HG02870 (cell line): ENCODE measurements at regions not wholly inside any gene's neighbourhood (a gene's known extent, or its start where the extent isn't known, plus 50 kb on each side); places are given as distances from the start of the nearest gene placed in this dataset.

ENCODE experiments used
- ATAC-seq: cut with Tn5 transposase; IDR thresholded peaks from one replicate; pipeline ENCODE4 v1.9.1; 2021; ENCODE audit warnings: mild to moderate bottlenecking, moderate library complexity; ENCODE audit not compliant: unreplicated experiment

DNA sequence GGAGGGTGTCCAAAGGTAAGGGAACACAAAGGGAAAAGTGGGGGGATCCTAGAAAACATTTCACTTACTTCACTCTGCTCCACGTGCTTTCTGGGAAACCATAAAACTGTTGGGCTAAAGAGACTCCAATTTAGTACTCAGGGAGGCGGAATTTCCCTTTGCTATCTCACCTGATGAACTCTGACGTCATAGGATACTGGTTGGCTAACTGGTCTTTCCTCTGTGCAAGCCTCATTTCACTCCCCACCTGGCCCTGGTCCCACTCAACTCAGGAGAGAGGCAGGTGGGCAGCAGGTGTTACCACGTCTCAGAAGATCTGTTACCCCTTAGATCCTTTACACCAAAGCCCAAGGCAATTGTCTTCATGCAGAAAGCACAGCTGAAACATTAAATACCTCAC is 51.8 kb upstream of the PMAIP1 start:
- peak; percentile 40 for ATAC-seq

DNA sequence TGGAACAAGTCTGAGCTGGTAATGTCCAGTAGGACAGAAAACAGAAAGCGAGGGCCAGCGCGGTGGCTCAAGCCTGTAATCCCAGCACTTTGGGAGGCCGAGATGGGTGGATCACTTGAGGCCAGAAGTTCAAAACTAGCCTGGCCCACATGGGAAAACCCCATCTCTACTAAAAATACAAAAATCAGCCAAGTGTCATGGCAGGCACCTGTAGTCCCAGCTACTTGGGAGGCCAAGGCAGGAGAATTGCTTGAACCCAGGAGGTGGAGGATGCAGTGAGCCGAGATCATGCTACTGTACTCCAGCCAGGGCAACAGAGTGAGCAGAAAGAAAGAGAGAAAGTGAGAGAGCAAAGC is 52.3 kb upstream of the PMAIP1 start:
- peak; percentile 29 for ATAC-seq

DNA sequence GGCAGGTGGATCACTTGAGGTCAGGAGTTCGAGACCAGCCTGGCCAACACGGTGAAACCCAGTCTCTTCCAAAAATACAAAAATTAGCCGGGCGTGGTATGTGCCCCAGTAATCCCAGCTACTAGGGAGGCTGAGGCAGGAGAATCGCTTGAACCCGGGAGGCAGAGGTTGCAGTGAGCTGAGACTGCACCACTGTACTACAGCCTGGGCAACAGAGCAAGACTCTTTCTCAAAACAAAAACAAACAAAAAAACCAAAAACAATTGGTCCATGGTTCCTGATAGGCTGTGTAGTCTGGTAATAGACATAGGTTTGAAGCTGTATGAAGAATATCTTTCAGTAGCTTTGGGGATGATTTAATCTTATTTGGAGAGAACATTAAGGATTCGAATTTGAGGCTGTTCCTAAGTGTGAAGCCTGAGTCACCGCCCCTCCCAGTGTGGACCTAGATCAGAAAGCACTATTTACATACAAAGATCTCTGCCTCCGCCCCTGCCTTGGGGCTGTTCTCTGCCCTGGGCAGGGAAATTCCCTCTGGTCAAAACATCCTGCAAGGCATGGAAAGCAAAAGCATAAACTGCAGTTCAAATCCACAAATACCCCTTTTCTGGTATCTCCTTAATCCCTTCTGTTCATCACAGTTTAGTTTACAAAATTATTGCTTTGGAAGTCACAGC is 52.8 kb upstream of the PMAIP1 start:
- peak; percentile 96 for ATAC-seq

DNA sequence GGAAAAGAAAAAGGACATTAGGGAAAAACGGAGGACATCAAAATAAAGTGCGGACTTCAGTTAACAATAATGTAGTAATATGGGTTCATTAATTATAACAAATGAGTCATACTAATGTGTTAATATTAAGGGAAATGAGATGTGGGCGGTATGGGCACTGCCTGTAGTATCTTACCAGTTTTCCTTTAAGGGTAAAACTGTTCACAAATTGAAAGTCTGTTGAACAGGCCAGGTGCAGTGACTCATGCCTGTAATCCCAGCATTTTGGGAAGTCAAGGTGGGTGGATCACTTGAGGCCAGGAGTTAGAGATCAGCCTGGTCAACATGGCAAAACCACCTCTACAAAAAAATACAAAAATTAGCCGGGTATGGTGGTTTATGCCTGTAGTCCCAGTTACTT is 56.8 kb upstream of the PMAIP1 start:
- no peak for ATAC-seq

DNA sequence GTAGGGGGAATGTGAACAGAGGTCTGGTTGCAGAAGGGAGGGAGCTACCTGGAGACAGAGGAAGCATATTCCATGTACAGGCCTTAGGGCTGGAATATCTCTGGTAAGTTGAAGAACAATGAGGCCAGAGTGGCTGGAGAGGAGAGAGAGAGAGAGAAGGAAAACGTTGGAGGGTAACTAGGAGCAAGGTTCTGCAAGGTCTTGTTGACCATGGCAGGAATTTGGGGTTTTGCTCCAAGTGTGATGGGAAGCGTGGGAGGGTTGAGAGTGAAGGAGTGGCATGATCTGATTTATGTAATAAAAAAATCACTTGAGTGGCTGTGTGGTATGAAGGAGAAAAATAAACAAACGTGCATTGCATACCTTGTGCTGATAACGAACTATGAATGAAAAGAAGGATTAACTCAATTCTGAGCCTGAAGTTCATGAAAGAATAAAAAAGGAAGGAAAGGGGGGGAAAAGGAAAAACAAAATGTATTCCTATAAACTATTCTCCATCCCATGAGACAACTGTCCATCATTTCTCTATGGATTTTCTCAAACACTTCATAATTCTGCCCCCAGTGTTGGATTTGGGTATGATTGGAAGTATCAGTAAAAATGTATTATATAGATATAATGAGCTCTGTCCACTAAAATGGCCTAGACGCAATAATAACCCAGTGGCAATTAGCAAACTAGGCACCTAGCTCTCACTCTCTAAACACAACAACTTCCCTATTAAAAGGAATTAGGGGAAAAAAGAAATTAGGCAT is 59.7 kb upstream of the PMAIP1 start:
- ATAC-seq, result no peak

DNA sequence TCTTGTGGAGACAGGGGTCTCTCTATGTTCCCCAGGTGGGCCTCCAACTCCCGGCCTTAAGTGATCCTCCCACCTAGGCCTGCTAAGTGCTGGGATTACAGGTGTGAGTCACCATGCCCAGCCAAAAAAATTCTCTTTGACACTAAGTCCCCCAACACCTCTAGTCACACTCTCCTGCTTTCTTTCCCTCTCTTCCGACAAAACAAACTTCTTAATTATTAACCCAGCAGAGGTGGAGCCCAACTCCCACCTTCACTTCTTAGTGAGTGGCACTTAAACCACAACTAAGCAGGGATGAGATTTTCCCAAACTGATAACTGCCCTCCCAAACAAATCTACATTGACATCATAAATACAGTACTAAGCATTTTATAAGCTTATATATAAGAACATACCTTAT is 60.5 kb upstream of the PMAIP1 start:
- no peak for ATAC-seq

DNA sequence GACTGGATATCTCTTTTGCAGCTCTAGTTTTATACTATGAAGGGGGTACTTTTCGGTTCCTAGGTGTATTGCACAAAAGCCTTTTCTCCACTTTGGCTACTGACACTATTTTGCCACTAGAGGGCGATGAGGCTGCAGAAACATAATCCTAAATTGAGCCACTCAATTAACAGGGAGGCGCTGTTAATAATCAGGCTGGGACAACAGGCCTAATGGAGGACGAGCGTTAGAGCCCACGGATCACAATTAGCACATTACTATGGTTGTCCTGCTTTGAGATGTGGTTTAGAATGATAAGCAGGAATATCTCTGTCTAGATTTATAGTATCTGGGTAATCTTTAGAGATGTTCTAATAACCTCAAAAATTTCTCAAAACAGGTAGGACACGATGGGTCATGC is 62.2 kb upstream of the PMAIP1 start:
- ATAC-seq, result peak; percentile 40

DNA sequence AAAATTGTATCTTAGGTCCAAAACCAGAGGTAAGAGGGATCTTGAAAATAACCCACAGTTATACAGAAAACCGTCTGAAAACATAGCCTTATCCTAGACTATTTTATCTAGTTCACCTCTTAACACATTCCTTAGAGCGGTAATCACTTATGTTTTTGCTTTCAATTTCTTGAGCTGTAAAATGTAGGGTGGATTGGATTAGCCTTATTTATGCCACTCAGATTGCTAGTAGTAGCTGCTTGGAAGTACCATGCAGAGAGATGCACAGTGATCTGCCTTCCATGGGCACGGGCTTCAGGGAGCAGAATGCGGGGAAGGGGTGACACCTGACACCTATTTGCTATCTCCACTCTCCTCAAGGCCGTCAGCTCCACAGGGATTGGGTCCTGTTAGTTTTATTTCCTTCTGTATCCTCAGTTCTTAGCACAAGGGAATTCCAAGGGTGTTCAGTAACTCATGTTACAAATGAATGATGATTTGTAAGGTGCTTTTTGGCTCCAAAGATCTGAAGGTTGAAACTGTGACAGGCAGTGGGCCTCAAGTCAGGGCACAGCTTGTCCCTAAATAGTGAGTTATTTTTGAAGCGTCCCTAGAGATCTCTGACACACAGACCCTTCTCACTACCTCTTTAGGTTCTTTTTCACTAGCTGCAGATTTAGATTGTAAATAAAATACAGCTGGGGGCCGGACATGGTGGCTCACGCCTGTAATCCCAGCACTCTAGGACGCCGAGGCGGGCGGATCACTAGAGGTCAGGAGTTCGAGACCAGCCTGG is 64.0 kb upstream of the PMAIP1 start:
- no peak for ATAC-seq

DNA sequence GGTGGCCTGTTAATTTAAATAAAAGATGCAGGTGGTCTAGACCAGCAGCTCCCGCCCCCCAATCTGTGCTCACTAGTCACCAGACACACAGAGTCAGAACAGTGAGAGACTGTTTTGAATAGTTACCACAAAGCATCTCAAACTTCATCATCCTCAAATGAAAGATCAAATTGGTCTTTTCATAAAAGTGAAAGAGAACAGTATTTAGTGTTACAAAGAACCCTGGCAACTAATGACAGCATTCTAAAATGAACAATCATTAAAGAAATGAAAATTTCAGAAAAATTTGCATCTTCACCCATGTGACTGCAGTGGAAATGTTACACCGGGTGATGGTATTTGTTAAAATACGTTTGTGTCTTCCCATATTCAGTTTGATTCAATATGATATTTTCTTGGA is 65.5 kb upstream of the PMAIP1 start:
- peak; percentile 50 for ATAC-seq

DNA sequence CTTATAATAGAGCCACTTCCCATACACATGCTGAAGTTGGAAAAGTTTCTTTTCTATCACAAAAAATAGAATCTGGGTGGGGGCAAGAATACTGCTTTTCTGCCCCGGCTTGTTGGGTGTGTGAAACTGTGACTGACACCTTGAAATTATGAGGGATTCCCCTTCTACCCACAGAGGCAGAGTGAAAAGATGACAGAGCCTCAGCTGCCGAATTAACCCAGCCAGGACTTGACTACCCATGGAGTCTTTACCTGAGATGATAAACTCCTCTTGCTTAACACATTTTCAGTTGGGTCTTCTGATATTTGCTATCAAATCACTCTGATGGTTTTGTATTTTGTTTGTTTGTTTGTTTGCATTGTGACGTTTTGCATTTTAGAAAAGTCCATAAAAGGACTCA is 66.0 kb upstream of the PMAIP1 start:
- ATAC-seq, result peak; percentile 78

DNA sequence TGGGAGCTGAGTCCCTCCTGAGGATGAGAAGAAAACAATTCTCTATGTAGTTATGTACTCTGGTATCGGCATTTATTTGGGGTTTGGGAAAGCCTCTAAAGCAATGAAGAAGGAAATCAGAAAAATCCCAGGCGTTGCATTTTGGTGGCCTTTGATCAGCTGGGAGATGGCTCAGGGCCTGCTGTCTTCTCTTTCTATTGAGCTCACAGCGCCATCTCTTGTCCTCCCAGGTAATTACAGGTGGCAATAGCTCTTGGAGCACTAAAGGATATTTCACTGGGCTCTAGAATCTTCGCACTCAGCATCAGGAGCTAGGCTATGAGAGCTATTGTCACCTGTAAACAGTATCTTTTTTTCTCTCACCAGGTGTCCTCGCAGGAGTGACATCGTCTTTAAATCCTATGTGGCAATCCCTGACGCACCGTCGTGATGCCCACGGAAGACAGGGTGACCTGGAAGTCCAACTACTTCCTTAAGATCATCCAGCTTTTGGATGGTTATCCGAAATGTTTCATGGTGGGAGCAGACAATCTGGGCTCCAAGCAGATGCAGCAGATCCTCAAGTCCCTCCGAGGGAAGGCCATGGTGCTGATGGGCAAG is 76.1 kb upstream of the PMAIP1 start:
- peak; percentile 71 for ATAC-seq

DNA sequence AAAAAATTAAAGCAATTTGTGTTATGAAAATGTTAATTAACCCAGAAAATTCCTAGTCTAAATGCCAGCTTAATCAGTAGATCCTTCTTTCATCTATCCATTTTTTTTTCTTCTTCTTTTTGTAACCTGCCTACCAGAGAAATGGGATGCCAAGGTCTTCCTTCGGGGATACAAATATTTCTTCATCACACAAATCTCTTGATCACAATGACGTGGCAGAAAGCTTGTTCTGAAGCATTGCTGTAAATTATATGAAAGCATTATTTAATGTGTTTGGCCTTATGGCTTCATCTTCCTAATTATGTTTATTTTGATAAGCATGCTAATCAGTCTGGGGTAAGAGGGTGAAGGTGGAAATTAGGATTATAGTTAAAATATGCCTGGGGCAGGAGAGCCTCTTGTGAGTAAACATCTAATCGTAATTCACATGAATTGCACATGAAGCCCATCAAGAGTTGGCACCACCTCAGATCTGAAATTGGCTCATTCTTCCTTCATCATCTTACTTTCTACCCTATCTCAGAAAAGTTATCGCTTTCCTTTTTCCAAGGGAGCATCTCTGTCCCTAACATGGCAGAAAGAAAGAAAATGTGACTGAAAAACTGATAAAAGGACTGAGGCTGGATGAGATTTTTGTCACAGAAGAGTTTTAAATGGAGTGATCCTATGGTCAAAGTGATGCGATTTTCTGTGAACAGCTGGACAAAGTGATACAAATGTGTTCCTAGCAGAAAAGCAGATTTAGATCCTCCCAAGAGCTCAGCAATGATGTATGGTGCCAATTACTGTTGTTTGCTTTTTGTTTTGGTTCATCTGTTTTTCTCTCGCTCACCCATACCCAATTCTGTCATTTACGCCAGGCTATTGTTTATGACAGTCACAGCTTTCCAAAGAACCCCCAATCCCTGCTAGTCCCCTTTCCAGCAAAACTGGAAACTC is 76.9 kb upstream of the PMAIP1 start:
- ATAC-seq, result no peak

DNA sequence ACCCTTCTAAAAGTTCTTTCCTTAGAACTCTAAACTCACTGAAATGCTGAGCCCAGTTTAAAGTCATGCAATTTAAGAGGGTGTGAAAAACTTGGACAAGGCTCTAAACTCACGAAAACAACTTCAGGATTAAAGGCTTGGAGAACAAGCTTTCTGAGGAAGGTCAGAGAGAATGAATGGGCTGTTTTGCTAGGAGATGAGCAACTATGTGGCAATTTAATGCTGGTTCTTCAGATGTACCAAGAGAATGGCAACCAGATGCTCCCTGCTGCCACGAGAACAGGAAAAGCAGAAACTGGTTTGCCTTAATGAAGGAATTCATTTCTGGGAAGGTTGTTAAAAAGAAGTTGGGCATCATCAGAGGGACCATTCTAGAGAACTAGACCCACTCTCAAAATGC is 77.8 kb upstream of the PMAIP1 start:
- no peak for ATAC-seq

DNA sequence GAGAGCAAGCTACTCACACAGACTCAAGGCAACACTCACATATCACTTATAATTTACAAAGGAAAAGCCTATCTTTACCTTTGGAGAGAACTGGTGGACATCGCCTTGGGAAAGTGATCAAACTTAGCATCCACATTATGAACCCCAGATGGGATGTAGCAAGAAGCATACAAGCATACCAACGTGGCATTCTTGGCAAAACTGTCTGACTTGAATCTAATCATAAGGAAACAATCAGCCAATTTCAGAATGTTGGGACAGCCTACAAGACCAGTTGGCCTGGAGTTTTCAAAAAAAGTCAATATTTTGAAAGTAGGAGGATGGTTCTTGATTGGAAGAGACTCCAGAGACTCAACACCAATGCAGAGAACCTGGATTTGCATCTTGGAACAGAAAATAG is 79.1 kb upstream of the PMAIP1 start:
- no peak for ATAC-seq

DNA sequence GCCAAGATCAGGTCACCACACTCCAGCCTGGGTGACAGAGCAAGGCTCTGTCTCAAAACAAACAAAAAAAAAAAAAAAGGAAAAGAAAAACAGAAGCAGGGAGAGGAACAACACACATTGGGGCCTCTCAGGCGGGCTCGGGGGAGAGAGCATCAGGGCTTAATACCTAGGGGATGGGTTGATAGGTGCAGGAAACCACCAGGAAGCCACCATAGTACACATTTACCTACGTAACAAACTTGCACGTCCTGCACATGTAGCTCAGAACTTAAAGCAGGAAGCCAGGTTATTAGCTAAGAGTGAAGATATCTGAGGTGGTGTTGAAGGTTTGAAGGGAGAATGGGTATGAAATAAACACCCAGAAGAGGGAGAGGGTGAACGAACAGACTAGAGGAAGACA is 81.0 kb upstream of the PMAIP1 start:
- ATAC-seq, result no peak

DNA sequence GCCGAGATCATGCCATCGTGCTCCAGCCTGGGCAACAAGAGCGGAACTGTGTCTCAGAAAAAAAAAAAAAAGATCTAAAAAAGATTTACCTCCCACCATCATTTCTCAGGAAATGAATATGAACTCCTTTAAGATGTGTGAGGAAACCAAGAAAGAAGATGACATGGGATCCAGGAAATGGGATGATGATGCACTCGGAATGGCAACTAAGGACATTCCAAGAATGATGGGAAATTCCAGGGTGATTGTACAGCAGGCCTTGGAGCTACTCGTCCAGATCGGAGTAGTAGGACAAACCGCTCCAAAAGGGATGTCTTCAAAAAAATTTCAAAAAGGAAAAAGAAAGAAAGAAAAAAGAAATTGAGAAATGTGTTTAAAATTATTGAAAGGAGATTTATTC is 84.9 kb upstream of the PMAIP1 start:
- no peak for ATAC-seq

DNA sequence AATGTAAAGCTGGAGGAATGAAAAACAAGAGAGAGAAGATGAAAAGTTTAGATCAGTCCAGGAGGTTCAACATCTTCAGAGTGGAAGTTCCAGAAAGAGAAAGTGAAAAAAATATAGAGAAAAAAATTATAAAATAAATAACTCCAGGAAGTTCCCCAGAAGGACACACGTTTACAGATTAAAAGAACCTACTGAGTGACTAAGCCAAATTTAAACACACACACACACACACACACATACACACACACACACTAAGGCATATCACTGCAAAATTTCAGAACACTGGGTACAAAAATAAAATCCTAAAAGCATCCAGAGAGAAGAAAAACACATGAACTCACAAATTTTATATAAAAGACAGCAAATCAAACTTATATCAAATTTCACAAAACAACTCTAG is 85.9 kb upstream of the PMAIP1 start:
- no peak for ATAC-seq

DNA sequence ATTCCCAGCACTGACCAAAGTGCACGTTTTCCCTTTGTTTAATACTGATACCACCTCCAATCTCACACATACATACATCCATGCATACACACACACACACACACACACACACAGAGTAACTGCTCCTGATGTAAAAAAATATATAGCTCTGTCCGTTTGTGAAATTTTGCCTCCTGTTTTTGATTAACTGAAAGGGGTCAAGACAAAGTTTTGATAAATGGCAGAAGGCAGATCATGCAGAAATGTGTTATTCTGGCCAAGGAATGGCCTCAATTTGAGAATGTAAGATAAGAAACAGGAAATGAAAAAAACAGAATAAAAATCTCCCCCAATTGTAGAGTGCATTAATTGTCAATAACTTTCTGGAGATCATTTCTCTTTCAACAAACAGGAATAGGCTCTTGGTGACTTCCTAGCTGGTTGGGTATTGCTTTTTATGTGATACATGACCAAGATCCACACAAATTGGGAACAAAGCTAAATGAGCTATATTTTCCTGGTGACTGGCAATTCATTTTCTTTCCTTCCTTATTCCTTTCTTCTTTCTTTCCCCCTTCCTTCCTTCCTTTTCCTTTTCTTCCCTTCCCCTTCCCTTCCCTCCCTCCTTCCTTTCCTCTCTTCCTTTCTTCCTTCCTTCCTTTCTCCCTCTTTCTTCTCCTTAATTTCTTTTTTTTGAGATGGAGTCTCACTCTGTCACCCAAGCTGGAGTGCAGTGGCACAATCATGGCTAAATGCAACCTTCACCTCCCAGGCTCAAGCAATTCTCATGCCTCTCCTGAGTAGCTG is 88.9 kb upstream of the PMAIP1 start:
- no peak for ATAC-seq

DNA sequence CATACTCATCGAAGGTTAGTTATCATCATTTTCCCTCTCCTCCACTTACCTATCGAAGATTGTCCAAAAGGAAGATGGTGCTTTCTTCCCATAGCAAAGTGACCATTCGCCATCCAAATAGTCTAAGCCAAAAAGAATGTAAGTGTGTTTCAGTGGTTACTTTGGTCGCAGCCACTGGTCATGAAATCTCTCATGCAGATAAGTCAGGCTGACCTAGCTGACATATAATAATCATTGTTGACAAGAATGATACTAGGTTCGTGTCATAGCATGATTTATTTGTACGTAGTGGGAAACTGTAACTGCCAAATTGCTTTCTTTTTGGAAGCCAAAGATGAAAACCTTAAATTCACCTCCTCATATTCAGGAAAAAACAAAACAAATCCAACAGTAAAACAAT is 89.6 kb upstream of the PMAIP1 start:
- ATAC-seq, result no peak

DNA sequence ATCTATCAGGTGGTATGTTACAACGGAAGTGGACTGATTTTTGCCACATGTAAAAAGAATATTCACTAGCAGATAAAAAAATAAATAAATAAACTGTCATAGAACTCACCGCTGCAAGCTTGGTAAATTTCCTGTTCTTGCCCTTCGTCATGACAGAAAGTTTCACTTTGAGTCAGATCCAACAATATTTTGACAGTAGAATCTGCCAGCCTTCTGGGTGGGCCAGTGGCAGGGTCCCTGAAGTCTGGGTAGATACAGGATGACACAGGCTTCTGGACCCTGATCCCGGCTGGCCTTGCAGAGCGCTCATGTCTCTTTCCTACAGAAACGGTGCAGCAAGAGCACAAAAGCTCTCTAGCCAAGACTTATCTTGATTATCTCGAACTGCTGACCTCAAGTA is 97.8 kb upstream of the PMAIP1 start:
- peak; percentile 70 for ATAC-seq
